Muscle of leg (tissue), 3 donors: ENCODE measurements at regions not wholly inside any gene's neighbourhood (a gene's known extent, or its start where the extent isn't known, plus 50 kb on each side); places are given as distances from the start of the nearest gene placed in this dataset.

Experiments
- DNase-seq: peaks from one replicate; pipeline ENCODE4 v3.0.0; 2013
- H3K27ac ChIP-seq: one replicate; pipeline ENCODE4 v1.5.1; 2013; ENCODE audit warnings: mild to moderate bottlenecking, low read length, control low read depth
- H3K27me3 ChIP-seq: one replicate; pipeline ENCODE4 v1.6.1; 2013; ENCODE audit warnings: low read length; ENCODE audit not compliant: control insufficient read depth, insufficient read depth
- H3K36me3 ChIP-seq: one replicate; pipeline ENCODE4 v1.6.1; 2013; ENCODE audit warnings: low read length; ENCODE audit not compliant: control insufficient read depth, insufficient read depth
- H3K4me1 ChIP-seq: one replicate; pipeline ENCODE4 v1.6.1; 2013; ENCODE audit warnings: low read length; ENCODE audit not compliant: control insufficient read depth, insufficient read depth
- H3K4me3 ChIP-seq: one replicate; pipeline ENCODE4 v1.5.1; 2013; ENCODE audit warnings: low read length, control low read depth
- H3K9me3 ChIP-seq: replicated peaks from 2 replicates; pipeline ENCODE4 v1.6.1; 2013; ENCODE audit warnings: low read depth, low read length; ENCODE audit not compliant: control insufficient read depth
- WGBS: methylation state at CpG from one replicate; pipeline ENCODE4 v1.1.5; 2013; ENCODE audit warnings: missing lambda C conversion rate; ENCODE audit not compliant: insufficient coverage; 5-methylcytosine and 5-hydroxymethylcytosine counted together

GRCh38 chr3:168266335-168266734, 170.6 kb upstream of the GOLIM4 start:
- no peak overlapping the region for H3K27ac ChIP-seq
- no peak for DNase-seq
- H3K36me3 ChIP-seq, result no peaks in the 10 kb centered on the region
- 97% methylated on average over 5 of the region's 7 CpGs for WGBS
- no peak overlapping the region for H3K4me3 ChIP-seq
- no peaks in the 10 kb centered on the region for H3K27me3 ChIP-seq
- H3K9me3 ChIP-seq, result no peaks in the 10 kb centered on the region
- no peaks in the 10 kb centered on the region for H3K4me1 ChIP-seq

- DNase-seq, result no peak
- Histone ChIP-seq H3K4me1 (no peaks in the 10 kb centered on the region), H3K9me3 (no peaks in the 10 kb centered on the region)
Observed at GRCh38 chr3:168262887-168263286, 167.2 kb upstream of the GOLIM4 start.

GRCh38 chr3:168260859-168261258, 165.1 kb upstream of the GOLIM4 start:
- no CpG with 5 or more reads among the region's 1 CpG for WGBS

More at GRCh38 chr3:168262887-168263286, 167.2 kb upstream of the GOLIM4 start:
- Histone ChIP-seq H3K27ac (no peak overlapping the region), H3K36me3 (no peaks in the 10 kb centered on the region), H3K4me3 (no peak overlapping the region), H3K27me3 (no peaks in the 10 kb centered on the region)

GRCh38 chr3:168251371-168251770, 155.6 kb upstream of the GOLIM4 start:
- no peaks in the 10 kb centered on the region for H3K36me3 ChIP-seq
- DNase-seq, result no peak
- 40% methylated on average over 1 of the region's 2 CpGs for WGBS
- H3K9me3 ChIP-seq, result peaks cover 3% of the 10 kb centered on the region
- H3K4me3 ChIP-seq, result no peak overlapping the region
- peaks cover 11% of the 10 kb centered on the region for H3K4me1 ChIP-seq
- no peak overlapping the region for H3K27ac ChIP-seq
- H3K27me3 ChIP-seq, result peaks cover 14% of the 10 kb centered on the region

More at GRCh38 chr3:168260859-168261258, 165.1 kb upstream of the GOLIM4 start:
- Histone ChIP-seq H3K4me3 (no peak overlapping the region), H3K4me1 (no peaks in the 10 kb centered on the region), H3K27ac (no peak overlapping the region), H3K9me3 (no peaks in the 10 kb centered on the region), H3K27me3 (no peaks in the 10 kb centered on the region), H3K36me3 (no peaks in the 10 kb centered on the region)
- no peak for DNase-seq

GRCh38 chr3:168250415-168250861, 154.7 kb upstream of the GOLIM4 start:
- Histone ChIP-seq H3K27ac (no peak overlapping the region), H3K9me3 (peaks cover under 1% of the 10 kb centered on the region), H3K4me3 (peak overlapping the region; percentile 59), H3K4me1 (peaks cover 11% of the 10 kb centered on the region), H3K27me3 (peaks cover 14% of the 10 kb centered on the region), H3K36me3 (no peaks in the 10 kb centered on the region)
- under 1% methylated on average over 10 of the region's 16 CpGs for WGBS
- peak; percentile 18 for DNase-seq

- no peaks in the 10 kb centered on the region for H3K36me3 ChIP-seq
- peaks cover 14% of the 10 kb centered on the region for H3K27me3 ChIP-seq
- no peaks in the 10 kb centered on the region for H3K9me3 ChIP-seq
- peak overlapping the region; percentile 59 for H3K4me3 ChIP-seq
- peak; percentile 75 for DNase-seq
- H3K27ac ChIP-seq, result no peak overlapping the region
- peaks cover 11% of the 10 kb centered on the region for H3K4me1 ChIP-seq
- WGBS, result under 1% methylated on average over 88 of the region's 89 CpGs
Observed at GRCh38 chr3:168249550-168250414, 154.1 kb upstream of the GOLIM4 start.

GRCh38 chr3:168249205-168249549, 153.5 kb upstream of the GOLIM4 start:
- Histone ChIP-seq H3K27ac (no peak overlapping the region), H3K9me3 (no peaks in the 10 kb centered on the region), H3K36me3 (no peaks in the 10 kb centered on the region), H3K27me3 (peaks cover 14% of the 10 kb centered on the region), H3K4me3 (peak overlapping the region; percentile 59), H3K4me1 (peaks cover 11% of the 10 kb centered on the region)
- peak; percentile 49 for DNase-seq
- under 1% methylated on average over 15 of the region's 16 CpGs for WGBS

GRCh38 chr3:168248383-168249204, 152.9 kb upstream of the GOLIM4 start:
- Histone ChIP-seq H3K9me3 (no peaks in the 10 kb centered on the region), H3K27ac (no peak overlapping the region), H3K4me3 (peak overlapping the region; percentile 59), H3K27me3 (peaks cover 14% of the 10 kb centered on the region), H3K36me3 (no peaks in the 10 kb centered on the region), H3K4me1 (peaks cover 11% of the 10 kb centered on the region)
- peak; percentile 64 for DNase-seq
- 0% methylated on average over 21 of the region's 27 CpGs for WGBS

GRCh38 chr3:168241156-168241555, 145.4 kb upstream of the GOLIM4 start:
- no CpG with 5 or more reads among the region's 5 CpGs for WGBS
- no peaks in the 10 kb centered on the region for H3K36me3 ChIP-seq
- H3K4me1 ChIP-seq, result no peaks in the 10 kb centered on the region
- H3K9me3 ChIP-seq, result no peaks in the 10 kb centered on the region
- no peak for DNase-seq
- no peak overlapping the region for H3K4me3 ChIP-seq
- no peak overlapping the region for H3K27ac ChIP-seq
- no peaks in the 10 kb centered on the region for H3K27me3 ChIP-seq

GRCh38 chr3:168239287-168239686, 143.6 kb upstream of the GOLIM4 start:
- Histone ChIP-seq H3K4me3 (no peak overlapping the region), H3K27me3 (no peaks in the 10 kb centered on the region), H3K9me3 (no peaks in the 10 kb centered on the region), H3K36me3 (no peaks in the 10 kb centered on the region), H3K4me1 (no peaks in the 10 kb centered on the region), H3K27ac (no peak overlapping the region)
- WGBS, result no CpG with 5 or more reads among the region's 1 CpG
- DNase-seq, result peak; percentile 3
